ENCODE measurements at regions not wholly inside any gene's neighbourhood (a gene's known extent, or its start where the extent isn't known, plus 50 kb on each side); places are given as distances from the start of the nearest gene placed in this dataset.

DNA sequence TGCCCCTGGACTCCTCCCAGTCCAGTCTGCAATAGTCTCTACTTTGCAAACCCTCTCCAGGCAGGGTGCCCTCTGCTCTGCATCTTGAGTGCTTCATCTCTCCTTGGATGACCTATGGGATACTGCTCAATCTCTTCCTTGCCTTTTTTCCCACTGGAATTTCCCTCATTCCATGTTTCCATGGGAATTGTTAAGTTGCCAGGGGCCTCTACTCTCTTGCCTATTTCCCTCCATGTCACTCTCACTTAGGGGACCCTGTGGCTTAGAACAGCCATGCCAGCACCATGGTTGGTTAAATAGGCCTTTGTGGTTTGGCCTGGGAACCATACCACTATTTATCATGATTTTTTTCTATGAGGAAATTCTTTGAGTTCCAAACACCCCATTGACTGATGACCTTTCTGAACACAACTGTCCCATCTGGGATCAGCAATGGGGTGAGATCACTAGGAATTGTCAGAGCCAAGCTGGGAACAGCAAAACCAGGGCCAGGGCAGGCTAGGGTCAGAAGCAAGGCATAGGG is 91.4 kb upstream of the RBMS1 start:
- TF ChIP-seq, protein P1, sequence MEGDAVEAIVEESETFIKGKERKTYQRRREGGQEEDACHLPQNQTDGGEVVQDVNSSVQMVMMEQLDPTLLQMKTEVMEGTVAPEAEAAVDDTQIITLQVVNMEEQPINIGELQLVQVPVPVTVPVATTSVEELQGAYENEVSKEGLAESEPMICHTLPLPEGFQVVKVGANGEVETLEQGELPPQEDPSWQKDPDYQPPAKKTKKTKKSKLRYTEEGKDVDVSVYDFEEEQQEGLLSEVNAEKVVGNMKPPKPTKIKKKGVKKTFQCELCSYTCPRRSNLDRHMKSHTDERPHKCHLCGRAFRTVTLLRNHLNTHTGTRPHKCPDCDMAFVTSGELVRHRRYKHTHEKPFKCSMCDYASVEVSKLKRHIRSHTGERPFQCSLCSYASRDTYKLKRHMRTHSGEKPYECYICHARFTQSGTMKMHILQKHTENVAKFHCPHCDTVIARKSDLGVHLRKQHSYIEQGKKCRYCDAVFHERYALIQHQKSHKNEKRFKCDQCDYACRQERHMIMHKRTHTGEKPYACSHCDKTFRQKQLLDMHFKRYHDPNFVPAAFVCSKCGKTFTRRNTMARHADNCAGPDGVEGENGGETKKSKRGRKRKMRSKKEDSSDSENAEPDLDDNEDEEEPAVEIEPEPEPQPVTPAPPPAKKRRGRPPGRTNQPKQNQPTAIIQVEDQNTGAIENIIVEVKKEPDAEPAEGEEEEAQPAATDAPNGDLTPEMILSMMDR (IDR thresholded peaks at IDR 0.05): no peak

DNA sequence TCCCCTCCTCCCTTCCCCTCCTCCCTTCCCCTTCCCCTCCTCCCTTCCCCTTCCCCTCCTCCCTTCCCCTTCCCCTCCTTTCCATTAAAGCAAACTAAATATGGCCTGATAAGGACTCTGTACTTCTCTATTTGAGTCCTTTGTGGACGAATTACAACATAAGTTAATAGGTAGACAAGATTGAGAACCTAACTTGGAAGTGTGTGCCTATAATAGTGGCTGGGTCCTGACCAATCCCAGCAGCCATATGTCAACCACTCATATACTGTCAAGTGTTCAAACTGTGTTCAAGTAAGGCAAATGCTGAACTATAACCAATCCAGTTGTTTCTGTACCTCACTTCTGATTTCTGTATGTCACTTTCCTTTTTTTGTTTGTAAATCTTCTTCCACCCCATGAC is 97.1 kb upstream of the RBMS1 start:
- TF ChIP-seq, protein P1 (IDR thresholded peaks at IDR 0.05): no peak

DNA sequence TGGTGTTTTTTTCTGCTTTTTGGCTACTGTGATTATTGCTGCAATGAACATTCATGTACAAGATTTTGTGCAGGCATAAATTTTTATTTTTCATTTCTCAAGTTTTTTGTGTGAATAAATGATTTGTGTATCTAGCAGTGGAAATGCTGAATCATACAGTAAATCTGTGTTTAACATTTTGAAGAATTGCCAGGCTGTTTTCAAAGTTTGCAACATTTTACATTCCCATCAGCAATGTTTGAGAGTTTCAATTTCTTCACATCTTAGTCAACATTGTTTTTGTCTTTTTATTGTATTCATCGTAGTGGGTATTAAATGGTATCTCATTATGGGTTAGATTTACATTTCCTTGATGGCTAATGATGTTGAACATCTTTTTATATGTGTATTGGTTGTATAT is 98.8 kb upstream of the RBMS1 start:
- TF ChIP-seq, protein P1 (IDR thresholded peaks at IDR 0.05): no peak

DNA sequence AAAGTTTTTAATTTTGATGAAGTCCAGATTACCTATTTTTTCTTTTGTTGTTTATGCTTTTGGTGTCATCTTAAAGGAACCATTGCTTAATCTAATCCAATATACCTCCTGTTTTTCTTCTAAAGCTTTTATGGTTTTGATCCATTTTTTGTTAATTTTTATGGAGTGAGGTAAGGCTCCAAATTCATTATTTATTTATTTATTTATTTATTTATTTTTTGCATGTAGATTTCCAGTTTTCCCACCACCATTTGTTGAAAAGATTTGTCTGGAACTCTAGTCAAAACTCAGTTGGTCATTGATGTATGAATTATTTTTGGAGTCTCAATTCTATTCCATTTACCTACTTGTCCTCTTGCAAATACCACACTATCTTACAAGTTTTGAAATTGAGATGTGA is 99.4 kb upstream of the RBMS1 start:
- TF ChIP-seq, protein P1 (IDR thresholded peaks at IDR 0.05): no peak

DNA sequence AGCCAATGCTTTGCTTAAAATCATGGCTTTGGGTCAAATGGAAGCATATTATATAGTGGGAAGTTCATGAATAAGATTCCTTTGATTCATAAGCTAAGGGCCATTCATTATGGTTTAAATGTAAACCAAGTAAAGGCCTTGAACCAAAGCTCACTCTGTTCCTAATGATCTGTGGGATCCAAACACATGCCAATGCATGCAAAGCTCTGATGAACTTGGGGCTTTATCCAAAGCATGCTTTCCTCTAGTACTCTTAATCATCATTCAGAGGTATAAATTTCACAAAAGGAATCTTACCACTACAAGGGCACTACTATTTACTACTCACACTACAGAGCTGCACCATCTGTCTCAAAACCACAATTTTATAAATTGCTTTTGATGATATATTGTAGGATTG is 102.8 kb upstream of the RBMS1 start:
- TF ChIP-seq, protein P1 (IDR thresholded peaks at IDR 0.05): no peak

DNA sequence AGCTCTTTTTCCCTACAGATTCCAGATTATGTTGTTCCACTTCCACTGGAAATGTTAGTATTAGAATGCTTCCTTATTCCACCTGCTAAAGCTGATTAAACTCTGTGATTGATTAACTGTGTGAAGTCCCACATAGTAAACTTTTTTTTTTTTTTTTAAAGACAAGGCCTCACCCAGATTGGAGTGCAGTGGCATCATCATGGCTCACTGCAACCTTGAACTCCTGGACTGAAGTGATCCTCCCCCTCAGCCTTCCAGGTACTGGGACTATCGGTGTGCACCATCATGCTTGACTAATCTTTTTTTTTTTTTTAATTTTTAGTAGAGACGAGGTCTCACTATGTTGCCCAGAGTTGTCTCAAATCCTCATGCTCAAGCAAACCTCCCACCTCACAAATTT is 108.5 kb upstream of the RBMS1 start:
- TF ChIP-seq, protein P1 (IDR thresholded peaks at IDR 0.05): no peak

DNA sequence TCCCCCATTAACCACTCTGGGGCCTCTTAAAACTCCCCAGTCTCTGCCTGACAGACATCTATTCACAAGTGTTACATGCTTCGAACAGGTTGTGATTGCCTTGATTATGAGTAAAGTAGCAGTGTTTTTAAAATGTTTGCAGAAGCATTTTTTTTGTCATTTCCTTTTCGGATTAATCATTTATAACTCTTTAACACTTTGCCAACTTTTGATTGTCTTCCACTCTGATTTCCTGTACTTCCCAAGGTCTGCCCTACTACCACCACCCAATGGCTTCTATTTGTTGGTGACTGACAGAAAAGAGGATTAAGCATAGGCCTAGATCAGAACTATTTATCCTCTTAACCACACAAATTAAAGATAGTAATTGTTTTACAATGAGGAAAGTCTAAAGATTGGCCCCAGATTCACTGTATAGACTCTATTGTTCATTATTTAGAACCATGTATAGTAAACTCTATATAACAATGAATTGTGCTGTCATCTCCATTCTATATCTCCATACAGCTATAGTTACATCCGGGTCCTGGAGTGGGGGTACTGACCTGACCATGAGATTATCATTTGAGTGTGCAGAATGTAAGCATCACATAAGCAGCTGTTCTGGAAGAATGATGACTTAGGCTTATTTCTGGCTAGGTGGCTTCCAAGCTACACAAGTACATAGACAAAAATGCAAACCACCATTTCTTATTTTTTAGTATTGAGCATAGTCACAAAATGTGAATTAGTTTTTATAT is 110.3 kb upstream of the RBMS1 start:
- TF ChIP-seq, protein P1 (IDR thresholded peaks at IDR 0.05): no peak

Measured in LNCAP (cell line).